NCI-H187 treated with DMSO at 0.1 percent for 48 hours (cell line): ENCODE measurements at regions not wholly inside any gene's neighbourhood (a gene's known extent, or its start where the extent isn't known, plus 50 kb on each side); places are given as distances from the start of the nearest gene placed in this dataset.

Experiments
- DNase-seq: peaks from one replicate; lab custom pipeline; 2025; lab: John Stamatoyannopoulos, UW

DNA sequence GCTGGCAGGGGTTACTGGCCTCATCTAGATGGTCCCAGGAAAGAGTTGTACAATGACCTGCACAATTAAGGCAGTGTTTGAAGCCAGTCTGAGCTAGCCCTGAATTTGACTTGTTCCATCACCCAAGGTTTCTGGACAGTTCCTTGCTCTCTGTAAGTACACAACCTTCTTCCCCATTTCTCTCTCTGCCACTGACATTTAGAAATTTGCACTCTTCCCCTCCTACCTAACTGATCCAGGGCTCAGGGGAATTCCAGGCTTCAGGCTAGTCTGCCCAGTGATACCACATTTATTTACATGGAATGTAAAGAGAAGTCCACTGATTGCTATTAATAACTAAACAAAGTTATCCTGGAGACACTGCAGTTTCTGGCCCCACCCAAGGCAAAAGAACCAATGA is 139.0 kb upstream of the GPR26 start:
- no peak for DNase-seq

DNA sequence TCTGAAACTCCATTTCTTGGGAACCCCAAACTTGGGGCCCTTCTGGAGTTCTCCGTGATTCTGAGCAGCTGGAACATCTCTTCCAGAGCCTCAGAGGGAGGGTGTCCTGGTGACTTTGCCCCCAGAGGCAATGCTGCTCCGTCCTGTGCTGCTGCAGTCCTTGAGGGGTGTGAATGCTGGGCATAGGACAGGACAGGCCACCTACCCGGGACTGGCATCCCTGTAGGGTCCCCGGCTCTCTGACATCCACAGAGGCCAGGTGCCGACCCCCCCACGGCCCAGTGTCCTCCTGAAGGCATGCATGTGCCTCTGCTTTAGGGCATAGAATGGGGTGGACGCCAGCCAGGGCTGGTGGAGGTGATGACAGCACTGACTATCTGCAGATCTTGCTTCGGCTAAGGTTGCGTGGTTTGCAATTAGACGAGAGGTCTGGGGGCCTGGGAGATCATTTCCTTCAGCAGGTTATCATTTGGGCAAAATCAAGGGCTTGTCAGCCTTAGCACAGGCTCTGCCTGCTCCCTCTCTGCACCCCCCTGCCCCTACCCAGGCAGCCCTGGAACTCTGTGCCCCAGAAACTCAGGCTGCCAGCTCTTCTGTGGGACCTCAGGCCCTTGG is 136.9 kb upstream of the GPR26 start:
- no peak for DNase-seq

DNA sequence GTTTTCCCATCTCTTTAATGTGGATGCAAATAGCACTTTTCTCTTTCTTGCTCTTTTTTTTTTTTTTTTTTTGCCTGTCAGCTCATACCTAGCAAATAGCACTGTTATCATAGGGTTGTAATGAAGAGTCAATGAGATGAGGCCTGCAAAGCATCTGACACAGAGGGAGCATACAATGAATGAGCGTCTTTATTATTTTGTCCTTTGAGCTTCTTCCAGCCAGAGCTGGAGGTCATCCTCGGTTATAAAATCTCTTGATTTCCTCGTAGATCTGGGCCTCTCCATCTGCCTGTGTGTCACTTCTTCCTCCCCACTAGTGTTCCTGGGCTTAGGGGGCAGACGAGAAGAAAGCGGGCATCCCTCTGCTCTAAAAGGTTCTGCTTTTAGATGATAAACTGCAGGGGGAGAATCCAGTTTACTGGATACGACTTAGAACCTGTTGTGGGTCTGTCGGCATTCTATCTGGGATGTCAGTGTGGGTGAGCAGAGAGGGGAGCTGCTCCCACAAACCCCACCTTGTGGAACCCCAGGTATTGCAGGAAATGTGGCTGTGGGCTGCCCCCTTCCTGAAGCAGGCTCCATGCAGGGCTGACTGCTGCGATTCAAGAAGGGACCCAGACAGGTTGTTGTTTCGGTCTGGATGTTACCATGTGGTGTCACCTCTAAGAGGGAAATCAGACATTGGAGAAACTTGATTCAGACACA is 135.8 kb upstream of the GPR26 start:
- no peak for DNase-seq

GRCh38 chr10:123535386-123535785 is 130.8 kb upstream of the GPR26 start:
- no peak for DNase-seq

DNA sequence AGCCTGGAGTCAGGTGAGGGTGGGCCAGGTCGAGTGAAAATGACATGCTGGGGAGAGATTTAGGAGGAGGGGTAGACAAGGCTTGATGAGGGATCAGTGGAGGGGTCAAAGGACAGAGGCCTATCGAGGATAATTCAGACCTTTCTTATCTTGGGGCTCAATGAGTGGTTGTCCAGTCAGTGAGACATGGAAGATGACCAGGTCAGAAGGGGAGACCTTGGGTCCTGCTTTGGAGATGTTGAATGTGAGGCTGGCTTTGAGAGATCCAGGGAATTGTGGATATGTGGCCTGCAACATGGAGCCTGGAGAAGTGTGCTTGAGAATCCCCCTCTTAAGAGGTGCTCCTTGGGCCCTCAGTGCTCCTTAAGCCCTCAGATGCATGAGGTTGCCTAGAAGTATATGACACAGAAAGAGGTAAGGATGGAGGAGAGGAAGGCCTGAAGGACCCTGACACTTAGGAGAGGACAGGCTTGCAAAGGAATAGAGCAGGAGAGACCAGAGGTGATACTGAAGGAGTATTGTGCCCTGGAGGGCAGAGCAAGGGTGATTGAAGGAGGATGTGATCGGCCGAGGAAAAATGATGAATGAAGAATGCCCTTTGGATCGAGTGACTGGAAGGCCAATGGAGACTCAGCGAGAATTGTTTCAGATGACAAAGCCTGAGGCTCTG is 129.8 kb upstream of the GPR26 start:
- no peak for DNase-seq

GRCh38 chr10:123537188-123537961 is 128.8 kb upstream of the GPR26 start:
- DNase-seq = no peak

- no peak for DNase-seq
Measured at GRCh38 chr10:123538401-123539320, 127.5 kb upstream of the GPR26 start.

DNA sequence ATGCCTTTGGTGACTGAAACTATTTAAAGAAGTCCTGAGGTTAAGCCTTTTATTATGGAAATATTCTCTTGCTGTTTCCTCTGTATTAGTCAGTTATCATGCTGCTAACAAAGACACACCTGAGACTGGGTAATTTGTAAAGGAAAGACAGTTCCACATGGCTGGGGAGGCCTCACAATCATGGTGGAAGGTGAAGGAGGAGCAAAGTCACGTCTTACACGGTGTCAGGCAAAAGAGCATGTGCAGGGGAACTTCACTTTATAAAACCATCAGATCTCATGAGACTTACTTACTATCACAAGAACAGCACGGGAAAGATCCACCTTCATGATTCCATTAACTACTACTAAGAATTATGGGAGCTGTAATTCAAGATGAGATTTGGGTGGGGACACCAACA is 121.2 kb upstream of the GPR26 start:
- no peak for DNase-seq

DNA sequence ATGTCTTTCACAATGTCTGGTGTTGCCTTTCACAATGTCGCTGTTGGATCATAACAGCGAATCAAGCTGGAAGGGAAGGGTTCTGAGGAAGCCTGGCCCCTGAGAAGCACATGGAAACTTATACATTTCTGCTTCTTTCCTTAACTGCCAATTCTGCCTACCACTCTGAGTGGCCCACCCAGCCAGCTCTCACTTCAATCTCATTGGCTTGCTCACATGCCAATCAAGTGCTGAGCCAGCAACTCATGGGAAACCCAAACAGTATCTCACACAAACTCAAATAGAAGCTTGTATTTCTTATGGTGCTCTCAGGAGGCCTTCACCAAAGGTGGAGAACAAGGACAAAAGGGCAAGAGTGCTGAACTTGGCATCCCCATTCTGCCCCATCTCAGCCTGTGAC is 117.4 kb upstream of the GPR26 start:
- no peak for DNase-seq

- DNase-seq = no peak
Measured at GRCh38 chr10:123549761-123550454, 116.2 kb upstream of the GPR26 start.

GRCh38 chr10:123550675-123551096 is 115.5 kb upstream of the GPR26 start:
- no peak for DNase-seq

DNA sequence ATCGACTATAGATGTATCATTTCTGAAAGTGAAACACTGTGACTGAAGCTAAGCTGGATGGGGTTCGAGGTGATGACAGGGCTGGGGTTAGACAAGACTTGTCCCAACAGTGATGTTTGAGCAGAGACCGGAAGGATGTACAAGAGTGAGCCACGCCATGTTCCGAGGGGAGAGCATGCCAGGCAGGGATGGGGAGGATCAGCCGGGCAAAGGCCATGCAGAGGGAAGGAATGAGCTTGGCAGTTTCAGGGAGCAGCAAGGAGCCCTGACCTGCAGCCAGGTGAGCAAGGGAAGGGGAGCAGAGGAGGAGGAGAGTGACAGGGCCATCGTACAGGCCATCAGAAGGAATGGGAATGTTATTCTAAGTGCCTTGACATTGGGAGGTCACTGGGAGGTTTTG is 114.9 kb upstream of the GPR26 start:
- DNase-seq = no peak

GRCh38 chr10:123552760-123553554 is 113.2 kb upstream of the GPR26 start:
- no peak for DNase-seq

DNA sequence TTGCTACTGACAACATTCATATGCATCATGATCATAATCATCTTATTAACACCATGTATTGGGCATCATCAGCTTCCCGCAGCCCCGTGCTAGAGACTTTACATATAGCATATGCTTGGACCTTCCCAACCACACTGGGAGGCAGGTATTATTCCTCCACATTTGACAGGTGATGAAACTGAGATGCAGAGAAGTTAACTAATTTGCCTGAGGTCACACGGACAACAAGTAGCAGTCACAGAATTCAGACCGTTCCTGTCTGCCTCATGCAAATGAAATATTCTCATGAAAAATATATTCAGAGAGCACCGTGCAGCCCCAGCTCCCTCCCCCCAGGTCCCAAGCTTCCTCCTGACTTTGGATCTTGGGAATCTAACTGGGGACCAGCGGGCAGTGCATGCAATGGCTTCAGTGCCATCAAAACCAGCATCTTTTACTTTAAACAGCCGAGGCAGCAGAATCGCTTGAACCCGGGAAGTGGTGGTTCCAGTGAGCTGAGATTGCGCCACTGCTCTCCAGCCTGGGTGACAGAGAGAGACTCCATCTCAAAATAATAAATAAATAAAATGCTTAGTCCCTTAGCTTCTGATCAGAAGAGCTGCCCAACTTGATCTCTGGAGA is 112.2 kb upstream of the GPR26 start:
- DNase-seq = no peak

DNA sequence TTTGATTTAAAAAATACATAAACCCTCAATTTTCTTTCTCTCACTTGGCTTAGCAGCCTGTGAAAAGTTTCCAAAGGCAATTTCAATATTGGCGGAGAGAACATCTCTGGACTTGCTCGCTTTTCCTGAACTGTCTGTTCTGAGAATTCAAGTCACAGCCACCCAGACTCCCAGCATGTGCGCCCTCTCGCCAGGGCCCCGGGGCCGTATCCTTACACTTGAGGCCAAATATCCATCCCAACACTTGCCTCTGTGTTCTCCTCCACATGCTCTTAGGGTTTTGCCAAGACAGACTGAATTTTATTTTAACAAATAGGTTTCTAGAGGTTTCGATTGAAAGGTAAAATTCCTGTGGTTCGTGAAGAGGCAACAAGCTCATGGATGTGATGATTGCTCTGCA is 111.5 kb upstream of the GPR26 start:
- no peak for DNase-seq

DNA sequence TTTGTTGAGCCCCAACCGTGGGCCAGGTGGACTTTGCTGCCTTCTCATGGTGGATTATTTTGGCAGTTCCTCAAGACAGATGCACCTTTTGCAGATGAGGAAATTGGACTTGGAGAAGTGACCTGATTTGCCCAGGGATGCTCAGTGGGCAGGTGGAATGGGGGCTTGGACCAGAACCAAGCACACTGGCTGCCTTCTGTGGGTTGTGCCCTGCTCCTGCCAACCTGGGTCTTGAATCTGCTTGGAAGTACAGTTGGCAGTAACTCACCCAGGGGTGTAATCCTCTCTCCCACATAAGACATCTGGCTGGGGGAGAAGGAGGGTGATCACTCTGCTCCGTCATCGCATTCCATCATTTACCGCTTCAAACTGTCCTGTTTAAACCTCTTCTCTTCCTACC is 110.5 kb upstream of the GPR26 start:
- no peak for DNase-seq

DNA sequence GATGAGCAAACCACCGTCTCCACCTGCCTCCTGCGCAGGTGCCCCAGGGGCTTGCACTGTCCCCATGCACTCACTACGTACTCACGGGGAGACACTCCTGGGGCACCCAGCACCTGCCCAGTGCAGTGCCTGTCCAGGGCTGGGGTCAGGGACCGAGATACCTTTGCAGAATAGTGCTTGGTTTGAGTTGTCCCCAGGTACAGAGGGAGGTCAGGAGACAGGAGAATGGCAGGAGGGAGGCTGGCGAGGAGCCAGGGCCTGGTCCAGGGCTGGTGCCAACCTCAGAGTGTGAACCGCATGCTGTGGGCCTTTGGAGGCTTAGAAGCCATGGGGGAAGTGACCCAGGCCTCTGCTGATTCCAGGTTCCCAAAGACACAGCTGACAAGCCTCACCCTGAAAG is 110.1 kb upstream of the GPR26 start:
- DNase-seq = no peak

DNA sequence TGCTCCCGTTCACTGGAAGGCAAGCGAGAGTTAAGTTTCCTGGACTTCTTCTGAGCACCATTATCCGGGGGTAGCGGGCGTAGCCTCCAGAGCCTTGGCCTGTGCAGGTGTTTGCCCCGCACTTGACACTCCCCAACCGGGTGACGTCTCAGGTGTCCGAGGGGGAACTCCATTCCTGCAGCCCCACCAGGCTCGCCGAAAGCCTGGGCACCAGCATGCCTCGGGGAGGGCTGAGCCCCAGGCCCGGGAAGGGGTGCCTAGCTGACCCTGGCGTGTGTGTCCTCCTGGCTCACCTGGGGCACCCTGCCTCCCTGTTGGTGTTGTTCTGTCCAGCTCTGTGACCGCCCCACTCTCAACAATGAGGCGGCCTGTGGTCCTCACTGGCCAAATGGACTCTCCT is 109.4 kb upstream of the GPR26 start:
- DNase-seq = no peak

- no peak for DNase-seq
Measured at GRCh38 chr10:123557366-123558108, 108.6 kb upstream of the GPR26 start.
